ENCODE measurements at regions not wholly inside any gene's neighbourhood (a gene's known extent, or its start where the extent isn't known, plus 50 kb on each side); places are given as distances from the start of the nearest gene placed in this dataset.

DNA sequence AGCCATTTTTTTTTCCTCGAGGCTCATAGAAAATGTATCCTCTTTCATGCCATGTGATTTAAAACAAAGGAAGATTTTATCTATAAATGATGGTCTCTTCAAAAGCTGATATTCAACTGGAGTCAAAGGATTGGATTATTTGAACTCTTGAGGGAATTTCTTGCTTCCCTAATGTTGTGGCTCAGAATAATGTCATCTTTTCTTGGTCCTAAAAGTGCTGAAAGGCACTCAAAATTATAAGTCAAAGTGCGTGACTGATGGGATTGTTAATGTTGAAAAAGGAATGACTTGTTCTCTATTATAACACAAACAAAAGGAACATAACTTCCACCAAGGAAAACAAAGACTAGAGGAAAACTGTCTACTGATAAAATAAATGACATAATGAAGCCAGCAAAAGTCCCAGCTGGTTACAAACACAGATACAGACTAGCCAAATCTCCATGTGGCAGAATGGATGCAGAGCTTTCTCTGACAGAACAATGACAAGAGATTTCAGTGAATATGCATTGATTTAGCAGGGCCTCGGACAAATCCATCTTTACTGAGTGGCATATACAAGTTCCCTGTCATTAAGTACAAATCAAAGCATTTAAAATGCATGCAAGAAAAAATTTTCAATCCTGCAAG, 552.6 kb downstream of the GBA3 start (continued):
- TF ChIP-seq, protein P1, sequence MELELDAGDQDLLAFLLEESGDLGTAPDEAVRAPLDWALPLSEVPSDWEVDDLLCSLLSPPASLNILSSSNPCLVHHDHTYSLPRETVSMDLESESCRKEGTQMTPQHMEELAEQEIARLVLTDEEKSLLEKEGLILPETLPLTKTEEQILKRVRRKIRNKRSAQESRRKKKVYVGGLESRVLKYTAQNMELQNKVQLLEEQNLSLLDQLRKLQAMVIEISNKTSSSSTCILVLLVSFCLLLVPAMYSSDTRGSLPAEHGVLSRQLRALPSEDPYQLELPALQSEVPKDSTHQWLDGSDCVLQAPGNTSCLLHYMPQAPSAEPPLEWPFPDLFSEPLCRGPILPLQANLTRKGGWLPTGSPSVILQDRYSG (tag; conservative IDR thresholded peaks at IDR 0.05; ENCODE audit: low read depth): no peak
- TF ChIP-seq GTF2E2 (tag; IDR thresholded peaks at IDR 0.05): no peak

DNA sequence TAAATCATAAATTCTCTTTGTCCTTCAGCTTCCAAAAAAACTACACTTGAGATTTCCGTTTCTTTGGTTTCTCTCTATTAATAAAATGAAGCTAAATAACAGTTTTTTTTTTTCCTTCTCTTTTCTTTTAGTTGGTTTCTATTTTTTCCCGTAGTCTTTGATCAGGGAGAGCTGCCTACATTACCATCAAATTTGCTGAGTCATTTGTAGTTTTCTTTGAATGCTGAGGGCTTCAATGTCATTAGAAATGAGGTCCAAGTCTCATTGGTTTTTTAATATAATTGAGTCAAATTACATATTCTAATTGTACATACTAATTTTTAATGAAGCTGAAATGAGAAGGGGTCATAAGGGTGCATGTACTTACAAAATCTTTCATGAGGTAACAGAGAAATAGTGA, 550.2 kb downstream of the GBA3 start:
- no peak for ATAC-seq
- Histone ChIP-seq H3K79me2 (ENCODE audit: control insufficient read depth, insufficient read depth, low read length) (no peaks in the 10 kb centered on the region), H2AFZ (ENCODE audit: low read depth, low read length) (no peak overlapping the region), H3K36me3 (ENCODE audit: control insufficient read depth, insufficient read depth, low read length) (no peaks in the 10 kb centered on the region), H3K4me2 (ENCODE audit: insufficient read depth, low read length) (no peak overlapping the region), H4K20me1 (replicated peaks; ENCODE audit: control insufficient read depth, insufficient read depth, low read length) (no peaks in the 10 kb centered on the region), H3K9me3 (replicated peaks; ENCODE audit: control insufficient read depth, insufficient read depth, low read depth, low read length) (no peaks in the 10 kb centered on the region), H3K9ac (ENCODE audit: insufficient read depth in 1 of 2, low read depth in 2 of 2, low read length in 2 of 2) (no peak overlapping the region), H3K4me3 (no peak overlapping the region), H3K4me1 (replicated peaks in 1 of 2; ENCODE audit: control insufficient read depth in 2 of 2, insufficient read depth in 2 of 2, low read length in 2 of 2) (no peaks in the 10 kb centered on the region), H3K9me1 (ENCODE audit: control insufficient read depth, insufficient read depth, low read length) (no peaks in the 10 kb centered on the region), H3K27me3 (ENCODE audit: control insufficient read depth in 2 of 2, insufficient read depth in 2 of 2, low read length in 2 of 2) (no peaks in the 10 kb centered on the region), H3K27ac (ENCODE audit: extremely low read depth, low read depth, low read length) (no peak overlapping the region)
- no TSS peak for BruUV-seq (replicated peaks)
- WGBS (ENCODE audit: insufficient coverage, low coverage, missing lambda C conversion rate): 20% methylated on average over 1 of the region's 2 CpGs
- in situ Hi-C loops (cut with MboI): no loop called here
- CTCF ChIA-PET (ENCODE audit: low intra/inter-chr PET ratio): no interaction called here
- DNase-seq (ENCODE audit: extremely low read depth in 1 of 4, low spot score in 3 of 4): no peak
- intact Hi-C loops (cut with micrococcal nuclease): no loop called here
- POLR2A ChIA-PET: no interaction called here
- no peak for FAIRE-seq
- TF ChIP-seq ZNF12 (CRISPR knock-in tag; IDR thresholded peaks at IDR 0.05) (no peak), NFE2 (IDR thresholded peaks at IDR 0.05; ENCODE audit: low read depth) (peak; percentile 60), TEAD2 (tag; IDR thresholded peaks at IDR 0.05) (no peak), ZNF384 (IDR thresholded peaks at IDR 0.05; ENCODE audit: low read depth, low read length) (no peak), ZNF239 (CRISPR knock-in tag; IDR thresholded peaks at IDR 0.05) (no peak), BDP1 (IDR thresholded peaks at IDR 0.05; ENCODE audit: insufficient read depth, insufficient read length) (no peak)
- TF ChIP-seq, protein P2, sequence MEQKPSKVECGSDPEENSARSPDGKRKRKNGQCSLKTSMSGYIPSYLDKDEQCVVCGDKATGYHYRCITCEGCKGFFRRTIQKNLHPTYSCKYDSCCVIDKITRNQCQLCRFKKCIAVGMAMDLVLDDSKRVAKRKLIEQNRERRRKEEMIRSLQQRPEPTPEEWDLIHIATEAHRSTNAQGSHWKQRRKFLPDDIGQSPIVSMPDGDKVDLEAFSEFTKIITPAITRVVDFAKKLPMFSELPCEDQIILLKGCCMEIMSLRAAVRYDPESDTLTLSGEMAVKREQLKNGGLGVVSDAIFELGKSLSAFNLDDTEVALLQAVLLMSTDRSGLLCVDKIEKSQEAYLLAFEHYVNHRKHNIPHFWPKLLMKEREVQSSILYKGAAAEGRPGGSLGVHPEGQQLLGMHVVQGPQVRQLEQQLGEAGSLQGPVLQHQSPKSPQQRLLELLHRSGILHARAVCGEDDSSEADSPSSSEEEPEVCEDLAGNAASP (IDR thresholded peaks at IDR 0.05): no peak
- TF ChIP-seq, protein P3, sequence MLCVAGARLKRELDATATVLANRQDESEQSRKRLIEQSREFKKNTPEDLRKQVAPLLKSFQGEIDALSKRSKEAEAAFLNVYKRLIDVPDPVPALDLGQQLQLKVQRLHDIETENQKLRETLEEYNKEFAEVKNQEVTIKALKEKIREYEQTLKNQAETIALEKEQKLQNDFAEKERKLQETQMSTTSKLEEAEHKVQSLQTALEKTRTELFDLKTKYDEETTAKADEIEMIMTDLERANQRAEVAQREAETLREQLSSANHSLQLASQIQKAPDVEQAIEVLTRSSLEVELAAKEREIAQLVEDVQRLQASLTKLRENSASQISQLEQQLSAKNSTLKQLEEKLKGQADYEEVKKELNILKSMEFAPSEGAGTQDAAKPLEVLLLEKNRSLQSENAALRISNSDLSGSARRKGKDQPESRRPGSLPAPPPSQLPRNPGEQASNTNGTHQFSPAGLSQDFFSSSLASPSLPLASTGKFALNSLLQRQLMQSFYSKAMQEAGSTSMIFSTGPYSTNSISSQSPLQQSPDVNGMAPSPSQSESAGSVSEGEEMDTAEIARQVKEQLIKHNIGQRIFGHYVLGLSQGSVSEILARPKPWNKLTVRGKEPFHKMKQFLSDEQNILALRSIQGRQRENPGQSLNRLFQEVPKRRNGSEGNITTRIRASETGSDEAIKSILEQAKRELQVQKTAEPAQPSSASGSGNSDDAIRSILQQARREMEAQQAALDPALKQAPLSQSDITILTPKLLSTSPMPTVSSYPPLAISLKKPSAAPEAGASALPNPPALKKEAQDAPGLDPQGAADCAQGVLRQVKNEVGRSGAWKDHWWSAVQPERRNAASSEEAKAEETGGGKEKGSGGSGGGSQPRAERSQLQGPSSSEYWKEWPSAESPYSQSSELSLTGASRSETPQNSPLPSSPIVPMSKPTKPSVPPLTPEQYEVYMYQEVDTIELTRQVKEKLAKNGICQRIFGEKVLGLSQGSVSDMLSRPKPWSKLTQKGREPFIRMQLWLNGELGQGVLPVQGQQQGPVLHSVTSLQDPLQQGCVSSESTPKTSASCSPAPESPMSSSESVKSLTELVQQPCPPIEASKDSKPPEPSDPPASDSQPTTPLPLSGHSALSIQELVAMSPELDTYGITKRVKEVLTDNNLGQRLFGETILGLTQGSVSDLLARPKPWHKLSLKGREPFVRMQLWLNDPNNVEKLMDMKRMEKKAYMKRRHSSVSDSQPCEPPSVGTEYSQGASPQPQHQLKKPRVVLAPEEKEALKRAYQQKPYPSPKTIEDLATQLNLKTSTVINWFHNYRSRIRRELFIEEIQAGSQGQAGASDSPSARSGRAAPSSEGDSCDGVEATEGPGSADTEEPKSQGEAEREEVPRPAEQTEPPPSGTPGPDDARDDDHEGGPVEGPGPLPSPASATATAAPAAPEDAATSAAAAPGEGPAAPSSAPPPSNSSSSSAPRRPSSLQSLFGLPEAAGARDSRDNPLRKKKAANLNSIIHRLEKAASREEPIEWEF (CRISPR knock-in tag; IDR thresholded peaks at IDR 0.05): no peak
- TF ChIP-seq, protein P4, sequence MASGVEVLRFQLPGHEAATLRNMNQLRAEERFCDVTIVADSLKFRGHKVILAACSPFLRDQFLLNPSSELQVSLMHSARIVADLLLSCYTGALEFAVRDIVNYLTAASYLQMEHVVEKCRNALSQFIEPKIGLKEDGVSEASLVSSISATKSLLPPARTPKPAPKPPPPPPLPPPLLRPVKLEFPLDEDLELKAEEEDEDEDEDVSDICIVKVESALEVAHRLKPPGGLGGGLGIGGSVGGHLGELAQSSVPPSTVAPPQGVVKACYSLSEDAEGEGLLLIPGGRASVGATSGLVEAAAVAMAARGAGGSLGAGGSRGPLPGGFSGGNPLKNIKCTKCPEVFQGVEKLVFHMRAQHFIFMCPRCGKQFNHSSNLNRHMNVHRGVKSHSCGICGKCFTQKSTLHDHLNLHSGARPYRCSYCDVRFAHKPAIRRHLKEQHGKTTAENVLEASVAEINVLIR (CRISPR knock-in tag; IDR thresholded peaks at IDR 0.05): no peak

All from K562 (cell line).